Glomerular visceral epithelial cell (primary cell): ENCODE measurements at regions not wholly inside any gene's neighbourhood (a gene's known extent, or its start where the extent isn't known, plus 50 kb on each side); places are given as distances from the start of the nearest gene placed in this dataset.

Experiments used
- DNase-seq: peaks from one replicate; pipeline ENCODE4 v3.0.0-alpha.2; 2016; ENCODE audit errors: extremely low spot score

DNA sequence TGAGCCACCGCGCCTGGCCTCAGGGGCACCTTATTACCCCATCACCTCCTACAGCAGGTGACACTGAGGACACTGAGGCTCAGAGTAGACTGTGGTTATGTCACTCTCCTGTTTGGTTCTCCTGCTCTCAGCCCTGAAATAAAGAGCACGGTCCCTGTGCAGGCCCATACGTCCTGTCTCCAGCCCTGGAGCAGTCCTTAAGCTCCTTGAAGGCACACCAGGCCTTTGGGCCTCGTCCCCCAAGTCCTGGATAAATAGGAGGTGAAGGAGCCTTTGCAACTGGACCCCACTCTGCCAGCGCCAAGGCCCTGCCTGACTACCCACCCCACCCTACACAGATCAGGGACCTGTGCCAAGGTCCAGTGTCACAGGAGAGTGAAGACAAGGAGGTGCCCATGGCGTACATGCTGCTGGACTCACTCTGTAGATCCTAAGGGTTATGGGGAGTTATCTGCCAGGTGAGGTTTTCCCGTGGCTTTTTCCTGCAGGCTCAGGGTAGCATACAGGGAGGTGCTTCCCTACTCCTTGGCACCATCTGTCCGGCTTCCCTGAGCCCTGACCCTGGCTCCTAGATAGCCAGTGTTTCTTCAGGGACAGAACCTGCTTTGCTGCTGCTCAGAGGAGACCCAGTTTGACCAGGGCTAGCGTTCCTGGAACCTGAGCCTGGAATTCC lies 253.2 kb downstream of the SEC14L1 start:
- DNase-seq: no peak

DNA sequence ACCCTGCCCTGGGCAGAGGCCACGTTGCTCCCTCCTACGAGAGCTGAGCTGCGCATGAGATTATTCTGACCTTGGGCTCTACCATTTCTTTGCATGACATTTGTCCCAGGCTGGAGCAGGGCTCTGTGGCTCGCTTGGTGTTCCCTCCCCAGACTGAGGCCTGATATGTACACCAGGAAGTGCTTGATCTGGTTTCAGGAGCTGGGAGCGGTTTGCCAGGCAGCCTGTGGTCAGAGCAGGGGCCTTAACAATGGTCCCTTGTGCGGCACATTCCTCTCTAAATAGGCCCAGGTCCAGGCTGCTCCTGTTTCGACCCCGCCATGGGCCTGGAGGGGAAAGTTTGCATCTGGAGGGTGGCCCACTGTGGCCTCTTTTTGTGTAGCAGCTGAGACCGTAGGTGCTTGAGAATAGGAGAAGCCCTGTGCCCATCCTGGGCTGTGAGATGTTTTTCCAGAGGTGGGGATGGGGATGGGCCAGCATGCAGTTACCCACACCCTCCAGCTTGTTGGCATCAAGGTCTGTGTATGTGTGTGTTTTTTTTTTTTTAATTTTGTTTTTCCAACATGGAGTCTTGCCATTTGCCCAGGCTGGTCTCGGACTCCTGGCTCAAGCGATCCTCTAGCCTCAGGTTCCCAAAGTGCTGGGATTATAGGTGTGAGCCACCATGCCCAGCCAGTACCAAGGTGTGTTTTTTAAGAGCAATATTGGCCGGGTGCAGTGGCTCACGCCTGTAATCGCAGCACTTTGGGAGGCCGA lies 253.9 kb downstream of the SEC14L1 start:
- no peak for DNase-seq

DNA sequence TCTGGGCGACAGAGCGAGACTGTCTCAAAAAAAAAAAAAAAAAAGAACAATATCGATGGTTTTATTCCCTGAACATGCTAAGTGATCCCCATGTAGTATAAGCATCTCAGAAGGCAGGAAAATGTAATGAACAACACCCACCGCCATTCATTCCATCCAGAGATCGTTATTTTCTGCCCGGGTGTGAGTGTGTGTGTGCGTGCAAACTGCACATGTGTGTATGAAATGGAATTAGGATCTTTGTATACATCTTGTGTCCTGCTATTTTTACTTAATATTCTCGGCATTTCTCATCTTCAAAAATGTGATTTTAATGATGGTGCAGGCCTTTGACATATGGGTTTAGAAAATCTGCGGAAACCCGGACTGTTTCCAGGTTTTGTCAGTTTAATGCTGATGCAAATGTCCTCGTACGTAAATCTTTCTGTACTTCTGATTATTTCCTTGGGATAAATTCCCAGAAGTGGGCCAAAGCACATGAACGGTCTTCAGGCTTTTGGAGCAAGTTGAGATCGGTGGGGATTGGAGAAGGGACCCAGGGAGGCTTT lies 254.8 kb downstream of the SEC14L1 start:
- no peak for DNase-seq

DNA sequence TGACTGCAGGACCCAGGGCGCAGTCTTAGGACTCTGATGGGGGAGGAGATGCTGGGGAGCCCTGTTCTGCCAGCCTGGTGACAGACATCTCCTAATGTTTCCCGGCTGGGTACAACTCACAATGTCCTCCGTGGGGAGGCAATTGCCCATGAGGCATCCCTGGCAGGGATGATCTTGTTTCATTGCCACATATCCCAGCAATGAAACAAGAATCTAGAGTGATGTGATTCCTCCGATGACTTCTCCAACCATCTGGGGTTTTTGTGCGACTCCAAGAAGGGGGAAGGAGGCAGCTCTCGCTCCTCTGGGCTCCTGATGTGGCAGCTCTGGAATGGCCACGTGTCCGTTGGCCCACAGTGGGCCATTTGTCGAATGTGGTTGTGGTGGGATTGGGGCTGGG lies 255.8 kb downstream of the SEC14L1 start:
- no peak for DNase-seq

DNA sequence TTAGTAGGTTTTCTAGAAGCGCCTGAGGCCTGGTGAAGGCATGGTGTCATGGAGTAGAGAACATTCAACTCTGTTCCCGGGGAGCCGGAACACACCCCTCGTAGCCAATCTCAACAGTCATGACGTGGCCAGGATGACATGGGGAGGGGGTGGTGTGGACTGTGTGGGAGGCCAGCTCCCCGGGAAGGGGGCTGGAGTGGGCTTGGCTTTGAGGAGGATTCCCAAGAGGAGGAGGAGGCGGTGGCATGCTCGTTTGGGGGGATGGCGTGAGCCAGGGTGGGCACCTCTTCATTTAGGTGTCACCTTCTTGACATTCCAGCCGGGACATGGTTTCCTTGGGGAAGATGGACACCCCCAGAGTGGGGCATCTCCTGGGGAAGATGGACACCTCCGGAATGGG lies 257.5 kb downstream of the SEC14L1 start:
- DNase-seq: no peak

DNA sequence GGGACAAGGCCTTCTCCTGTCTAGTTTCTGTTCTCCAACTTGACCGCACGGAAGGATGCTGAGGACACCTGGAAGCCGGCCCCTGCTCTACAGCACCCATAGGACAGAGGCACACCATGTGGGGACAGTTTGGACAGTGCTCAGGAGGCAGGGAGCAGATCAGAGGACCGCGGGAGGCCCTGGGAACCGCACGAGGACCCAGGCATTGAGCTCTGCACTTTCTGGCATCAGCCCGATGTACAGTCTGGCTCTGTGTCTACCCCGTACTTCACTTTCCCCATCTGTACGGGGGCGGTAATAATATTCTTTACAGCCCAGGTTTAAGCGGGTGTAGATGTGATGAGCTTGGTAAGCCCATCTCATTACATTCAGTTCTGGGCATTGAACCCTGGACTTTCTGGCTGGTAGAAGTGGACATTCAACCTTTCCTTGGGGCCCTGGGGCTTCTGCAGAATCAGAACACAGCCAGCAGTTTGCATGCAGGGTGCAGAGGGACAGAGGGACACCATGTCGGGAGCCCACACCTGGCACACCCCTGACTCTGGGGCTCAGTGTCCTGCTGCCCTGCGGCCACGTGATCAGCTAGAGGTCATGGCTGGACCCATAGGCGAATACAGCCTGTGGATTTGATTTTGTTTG lies 258.7 kb downstream of the SEC14L1 start:
- DNase-seq: no peak

DNA sequence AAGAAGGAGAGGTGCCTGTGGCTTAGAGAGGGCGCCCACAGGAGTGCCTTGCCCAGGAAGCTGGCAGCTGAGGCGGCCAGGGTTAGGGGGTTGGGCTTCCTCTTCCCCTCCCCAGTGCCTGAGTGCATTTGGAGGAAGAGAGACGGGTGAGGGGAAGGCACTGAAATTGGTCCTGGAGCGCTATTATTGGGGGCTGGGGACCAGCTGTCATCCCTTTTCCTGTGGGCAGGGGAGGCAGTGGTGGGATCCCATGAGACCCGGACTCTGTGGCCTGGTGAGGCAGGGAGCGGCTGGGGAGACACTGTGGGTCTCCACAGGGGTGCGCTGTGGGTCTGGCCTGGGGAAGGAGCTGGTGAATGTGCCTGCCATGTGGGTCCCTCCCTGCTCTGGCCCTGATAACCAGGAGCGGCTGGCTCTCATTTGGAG lies 259.7 kb downstream of the SEC14L1 start:
- DNase-seq: peak; percentile 28

DNA sequence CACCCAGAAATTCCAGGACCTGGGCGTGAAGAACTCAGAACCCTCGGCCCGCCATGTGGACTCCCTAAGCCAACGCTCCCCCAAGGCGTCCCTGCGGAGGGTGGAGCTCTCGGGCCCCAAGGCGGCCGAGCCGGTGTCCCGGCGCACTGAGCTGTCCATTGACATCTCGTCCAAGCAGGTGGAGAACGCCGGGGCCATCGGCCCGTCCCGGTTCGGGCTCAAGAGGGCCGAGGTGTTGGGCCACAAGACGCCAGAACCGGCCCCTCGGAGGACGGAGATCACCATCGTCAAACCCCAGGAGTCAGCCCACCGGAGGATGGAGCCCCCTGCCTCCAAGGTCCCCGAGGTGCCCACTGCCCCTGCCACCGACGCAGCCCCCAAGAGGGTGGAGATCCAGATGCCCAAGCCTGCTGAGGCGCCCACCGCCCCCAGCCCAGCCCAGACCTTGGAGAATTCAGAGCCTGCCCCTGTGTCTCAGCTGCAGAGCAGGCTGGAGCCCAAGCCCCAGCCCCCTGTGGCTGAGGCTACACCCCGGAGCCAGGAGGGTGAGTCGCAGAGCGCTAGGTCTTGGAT lies 261.5 kb downstream of the SEC14L1 start:
- no peak for DNase-seq

DNA sequence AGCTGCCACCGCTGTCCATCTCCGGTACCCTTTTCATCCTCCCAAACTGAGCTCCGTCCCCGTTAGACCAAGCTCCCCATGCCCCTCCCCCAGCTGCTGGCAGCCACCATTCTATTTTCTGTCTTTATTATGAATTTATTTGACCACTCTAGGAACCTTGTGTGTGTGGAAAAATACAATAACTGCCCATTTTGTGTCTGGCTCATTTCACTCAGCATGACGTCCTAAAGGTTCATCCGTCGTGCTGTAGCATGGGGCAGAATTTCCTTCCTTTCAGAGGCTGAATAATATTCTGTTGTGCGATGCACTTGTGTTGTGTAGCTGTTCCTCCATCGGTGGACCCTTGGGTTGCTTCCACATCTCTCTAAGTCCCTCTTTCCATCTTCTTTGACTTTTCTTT lies 263.1 kb downstream of the SEC14L1 start:
- DNase-seq: no peak

DNA sequence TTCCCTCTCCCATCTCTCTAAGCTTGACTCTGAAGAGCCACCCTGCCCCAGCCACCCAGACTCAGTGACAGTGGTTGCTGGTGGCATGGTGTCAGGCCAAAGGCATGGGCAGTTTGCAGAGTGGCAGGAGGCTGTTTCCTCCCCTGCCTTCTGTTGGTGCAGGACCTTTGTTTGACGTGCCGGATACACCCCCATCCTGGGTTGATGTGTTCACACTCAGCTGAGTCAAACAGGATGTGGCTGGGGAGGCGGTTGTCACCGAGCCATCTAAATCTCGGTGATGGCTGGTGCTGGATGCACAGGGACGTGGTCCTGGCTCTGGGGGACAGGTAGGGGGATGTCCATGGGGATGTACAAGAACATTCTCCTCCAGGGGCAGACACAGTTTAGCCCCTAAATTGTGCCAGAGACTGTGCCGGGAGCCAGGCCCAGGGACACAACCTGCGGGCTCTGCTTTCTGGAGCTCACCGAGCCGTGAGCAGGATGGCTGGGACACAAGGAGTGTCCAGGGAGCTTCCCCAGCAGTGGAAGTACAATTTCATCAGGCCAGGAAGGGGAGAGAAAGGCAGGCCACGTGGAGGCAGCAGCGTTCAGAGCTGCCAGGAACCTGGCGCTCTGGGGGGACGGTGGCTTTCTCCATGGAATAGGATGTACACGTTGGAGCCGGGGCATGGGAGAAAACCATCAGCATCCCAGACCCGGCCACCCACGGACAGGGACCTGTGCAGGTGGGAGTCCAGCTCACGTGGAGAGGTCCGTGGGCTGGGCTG lies 264.2 kb downstream of the SEC14L1 start:
- peak; percentile 75 for DNase-seq

DNA sequence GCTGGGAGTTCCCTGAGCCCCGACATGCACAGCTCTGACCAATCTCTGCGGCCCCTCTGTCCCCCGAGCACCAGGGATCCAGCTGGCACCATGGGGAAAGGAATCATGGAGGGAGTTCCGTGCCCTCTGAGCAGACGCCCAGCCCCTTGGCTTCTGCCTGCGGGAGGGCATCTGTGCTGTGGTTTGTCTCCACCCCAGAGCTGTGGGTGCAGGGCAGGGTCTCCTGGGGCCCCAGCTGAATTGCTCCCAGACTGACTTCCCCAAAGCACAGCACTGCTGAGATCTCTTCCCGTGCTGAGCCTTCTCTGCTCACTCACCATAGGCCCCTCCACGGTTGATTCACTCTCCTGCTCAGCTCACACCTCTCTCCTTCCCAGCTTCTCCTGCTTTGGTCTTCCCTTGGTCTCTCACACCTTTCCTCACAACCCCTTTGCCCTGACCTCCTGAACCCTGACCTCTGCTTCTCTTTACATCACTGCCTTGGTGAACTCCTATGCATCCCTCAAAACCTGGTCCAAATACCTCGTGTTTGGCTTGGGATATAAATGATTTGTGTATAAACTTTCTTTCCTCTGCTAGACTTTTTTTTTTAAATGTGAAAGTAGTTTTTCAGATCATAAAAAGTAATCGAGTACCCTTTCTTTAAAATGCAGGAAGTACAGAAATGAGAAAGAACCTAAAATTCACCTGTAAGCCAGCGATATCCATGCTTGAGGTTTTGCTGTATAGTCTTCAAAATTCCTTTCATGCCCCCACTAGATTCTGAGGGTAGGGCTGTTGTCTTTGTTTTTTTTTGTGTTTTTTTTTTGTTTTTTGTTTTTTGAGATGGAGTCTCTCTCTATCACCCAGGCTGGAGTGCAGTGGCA lies 265.3 kb downstream of the SEC14L1 start:
- DNase-seq: no peak

DNA sequence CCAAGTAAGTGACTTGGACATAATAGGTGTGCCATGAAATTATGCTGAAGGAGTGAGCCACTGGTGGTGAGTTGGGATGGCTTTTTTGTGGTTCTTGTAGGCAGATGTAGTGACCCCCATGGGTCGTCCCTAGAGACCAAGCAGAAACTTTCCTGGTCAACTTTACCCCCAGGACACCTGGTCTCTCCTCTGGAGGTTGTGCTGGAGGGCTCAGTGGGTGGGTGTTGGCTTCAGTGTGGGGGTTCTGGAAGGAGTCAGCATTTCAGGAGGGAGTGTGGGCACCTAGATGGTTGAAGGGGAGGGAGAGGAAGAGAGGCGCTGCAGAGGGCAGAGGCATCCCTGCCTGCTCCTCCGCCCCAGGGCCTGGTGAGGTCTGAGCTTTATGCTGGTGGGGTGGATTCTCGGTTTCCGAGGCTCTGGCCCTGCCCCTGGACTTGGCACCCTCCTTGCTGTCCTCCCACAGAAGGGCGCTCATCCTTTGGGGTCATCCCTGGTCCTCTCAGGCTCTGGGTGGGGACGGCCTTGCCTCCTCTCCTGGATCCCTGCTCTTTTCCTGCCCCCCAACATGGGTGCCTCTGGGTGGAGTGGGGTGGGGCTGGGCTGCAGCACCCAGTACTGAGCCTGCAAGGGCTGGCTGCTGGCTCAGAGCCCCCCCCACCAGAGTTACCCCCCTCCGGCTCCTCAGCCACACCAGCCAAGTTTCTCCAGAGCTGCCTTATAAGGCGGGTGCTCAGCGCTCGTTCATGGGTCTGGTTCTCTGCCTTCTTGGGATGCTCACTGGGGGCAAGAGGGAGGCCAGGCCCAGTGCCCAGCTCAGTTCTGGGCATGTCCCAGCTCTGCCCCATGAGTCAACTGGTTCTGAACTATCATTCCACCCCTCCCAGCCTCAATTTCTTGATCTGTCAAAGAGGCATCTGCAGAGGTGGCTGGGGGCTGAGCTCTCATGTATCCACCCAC lies 266.8 kb downstream of the SEC14L1 start:
- DNase-seq: no peak

DNA sequence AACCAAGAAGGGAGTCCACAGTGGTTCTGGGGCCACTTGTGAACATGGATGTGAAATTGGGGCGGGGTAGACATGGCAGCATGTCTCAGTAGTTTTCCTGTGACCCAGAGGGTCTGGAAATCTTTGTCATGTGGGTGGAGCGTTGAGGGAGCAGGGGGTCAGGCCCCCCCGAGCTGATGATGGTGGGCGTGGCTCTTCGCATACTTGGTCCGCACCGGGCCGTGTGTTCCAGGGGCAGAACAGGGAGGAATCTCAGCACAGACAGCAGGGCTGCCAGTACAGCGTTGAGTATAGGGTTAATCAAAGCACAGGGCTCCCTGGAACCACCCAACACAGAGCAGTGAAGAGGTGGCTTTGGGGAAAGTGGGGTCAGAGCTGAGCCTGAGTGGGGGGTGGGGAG lies 267.5 kb downstream of the SEC14L1 start:
- no peak for DNase-seq

DNA sequence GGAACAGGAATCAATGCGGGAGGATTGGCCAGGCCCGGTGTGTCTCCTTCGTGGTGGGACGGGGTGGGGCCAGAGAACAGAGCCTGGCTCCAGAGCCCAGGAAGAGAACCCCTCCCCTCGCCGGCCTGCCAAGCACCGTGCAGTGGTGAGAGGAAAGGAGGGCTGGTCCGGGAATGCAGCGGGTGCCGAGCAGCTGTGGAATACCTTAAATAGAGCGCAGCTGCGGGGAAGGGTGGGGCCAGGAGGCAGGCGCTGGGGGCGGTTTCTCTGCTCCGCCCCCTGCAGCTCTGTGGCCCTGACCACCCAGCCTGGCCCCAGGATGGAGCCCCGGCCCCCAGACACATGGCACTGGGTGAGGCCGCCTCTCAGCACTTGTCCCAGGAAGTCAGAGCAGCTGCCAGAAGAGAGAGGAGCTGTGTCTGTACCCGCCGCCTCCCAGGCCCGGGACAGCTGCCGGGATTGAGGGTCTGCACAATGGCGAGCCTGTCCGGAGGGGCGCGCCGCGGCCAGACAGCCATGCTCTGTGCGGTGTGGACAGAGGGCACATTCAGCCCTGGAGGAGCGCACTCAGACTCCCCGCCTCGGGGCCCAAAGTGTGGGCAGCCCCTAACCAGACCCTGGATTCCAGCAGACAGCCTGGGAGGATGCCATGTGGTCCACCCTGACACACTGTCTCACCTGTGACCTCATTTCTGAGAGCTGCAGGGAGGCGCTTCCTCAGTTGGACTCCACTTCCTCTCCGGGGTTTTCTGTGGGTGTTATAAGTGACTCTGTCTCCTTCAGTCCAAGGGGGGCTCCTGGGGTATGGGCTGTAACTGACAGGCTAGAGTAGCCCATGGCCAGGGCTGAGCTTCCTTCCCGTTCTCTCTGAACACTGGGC lies 268.8 kb downstream of the SEC14L1 start:
- DNase-seq: no peak

DNA sequence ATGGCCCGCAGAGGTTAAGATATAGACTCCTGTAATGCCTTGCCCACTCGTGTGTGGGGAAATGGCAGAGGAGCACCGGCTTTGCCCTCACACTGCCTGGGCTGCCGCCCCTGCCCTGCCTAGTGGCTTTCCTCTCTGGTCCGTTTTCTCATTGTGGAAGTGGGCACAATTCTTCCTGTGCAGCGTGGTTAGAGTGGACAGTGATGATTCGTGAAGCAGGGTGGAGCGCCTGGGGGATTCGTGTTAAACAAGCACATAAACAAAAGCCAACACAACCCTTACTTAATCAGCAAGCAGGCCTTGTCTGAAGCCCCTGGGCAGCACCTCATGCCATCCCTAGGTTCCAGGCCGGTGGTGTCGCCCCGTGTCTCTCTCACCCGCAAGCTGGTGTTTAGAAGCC lies 269.7 kb downstream of the SEC14L1 start:
- DNase-seq: no peak

DNA sequence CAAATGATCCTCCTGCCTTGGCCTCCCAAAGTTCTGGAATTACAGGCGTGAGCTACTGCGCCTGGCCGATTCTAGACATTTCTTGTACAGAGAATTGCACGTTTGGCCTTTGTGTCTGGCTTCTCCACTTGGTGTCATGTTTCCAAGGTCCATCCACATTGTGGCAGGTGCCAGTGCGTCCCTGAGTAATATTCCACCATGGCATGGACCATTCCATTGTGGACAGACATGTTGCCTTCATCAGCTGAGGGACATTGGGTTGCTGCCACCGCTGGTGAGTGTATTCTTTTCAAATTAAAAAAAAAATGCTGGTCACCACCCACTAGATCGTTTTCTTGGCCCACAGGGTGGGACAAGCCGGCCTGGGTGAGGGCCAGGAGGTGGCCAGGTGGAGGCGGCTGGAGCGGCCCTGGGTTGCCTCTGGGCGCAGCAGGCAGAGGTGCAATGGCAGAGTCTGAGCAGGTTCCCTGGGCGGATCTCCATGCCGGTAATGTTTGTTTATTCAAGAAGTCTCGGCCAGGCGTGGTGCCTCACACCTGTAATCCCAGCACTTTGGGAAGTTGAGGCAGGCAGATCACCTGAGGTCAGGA lies 274.1 kb downstream of the SEC14L1 start:
- DNase-seq: no peak

DNA sequence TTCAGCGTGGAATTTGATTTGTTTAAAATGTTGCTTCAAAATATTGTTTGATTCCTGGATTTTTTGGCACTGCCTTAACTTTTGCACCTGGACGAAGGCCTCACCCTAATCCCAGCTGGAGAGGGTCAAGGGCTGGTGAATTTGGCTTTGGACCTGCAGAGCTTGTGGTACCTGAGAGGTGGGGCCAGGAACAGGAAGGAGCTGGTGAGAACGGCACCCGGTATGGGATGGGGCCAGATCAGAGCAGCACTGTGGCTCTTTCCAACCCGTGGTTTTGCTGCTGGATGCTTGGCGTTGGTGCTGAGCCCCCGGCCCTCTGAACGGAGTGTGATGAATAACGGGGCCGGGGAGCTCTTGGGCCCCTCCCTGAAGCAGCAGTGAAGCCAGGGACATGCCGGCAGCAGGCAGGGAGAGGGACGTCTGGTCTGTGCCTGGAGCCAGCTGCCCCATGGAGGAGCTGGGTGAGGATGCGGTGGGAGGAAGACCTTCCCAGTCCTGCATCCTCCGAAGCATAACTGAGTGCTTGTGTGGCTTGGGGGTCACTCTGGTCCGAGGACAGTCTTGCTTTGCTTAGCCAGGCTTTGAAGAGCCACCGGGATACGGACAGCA lies 275.4 kb downstream of the SEC14L1 start:
- no peak for DNase-seq

DNA sequence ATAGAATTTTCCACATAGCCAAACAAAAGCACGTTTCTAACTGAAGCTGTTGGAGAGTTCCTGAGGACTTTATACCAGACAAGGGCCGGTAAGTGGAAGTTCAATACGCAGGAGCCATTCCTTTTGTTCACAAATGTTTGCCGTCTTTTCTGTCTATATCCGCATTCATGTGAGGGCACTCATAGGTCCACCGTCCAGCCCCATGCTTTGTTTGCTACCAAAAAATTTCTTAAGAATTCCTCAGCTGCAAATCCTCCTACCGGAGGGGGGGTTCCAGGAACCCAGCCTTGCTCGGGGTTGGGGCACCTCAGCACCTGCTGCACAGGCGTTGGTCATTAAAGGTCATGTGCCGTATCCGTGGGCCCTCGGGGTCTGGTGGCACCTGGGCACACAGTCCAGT lies 276.8 kb downstream of the SEC14L1 start:
- no peak for DNase-seq
